SK-N-SH (cell line): ENCODE measurements at regions not wholly inside any gene's neighbourhood (a gene's known extent, or its start where the extent isn't known, plus 50 kb on each side); places are given as distances from the start of the nearest gene placed in this dataset.

Source experiments
- CTCF ChIA-PET: fragments of 300-600, 350-600 bp; formaldehyde crosslinking; extraction: SDS; loops from one replicate; lab custom pipeline; 2021; lab: Yijun Ruan, JAX
- POLR2A ChIA-PET: fragments of 350-600 bp; sonication (Branson Sonifier 250); formaldehyde crosslinking; extraction: SDS; loops from one replicate; lab custom pipeline; 2020; ENCODE audit warnings: antibody characterized with exemption, inconsistent platforms; lab: Yijun Ruan, JAX
- DNase-seq: peaks from one replicate; pipeline ENCODE4 v3.0.0; 2012
- H2AFZ ChIP-seq: fragments of 200-600 bp; sonication (generic); 2 replicates; pipeline ENCODE4 v1.8.1; 2016; ENCODE audit warnings: antibody characterized with exemption, mild to moderate bottlenecking, low read depth
- H3F3A ChIP-seq: fragments of 200-600 bp; sonication (generic); replicated peaks from 2 replicates; pipeline ENCODE3; 2016; ENCODE audit warnings: antibody characterized with exemption, mild to moderate bottlenecking; ENCODE audit not compliant: insufficient read depth
- H3K27ac ChIP-seq, 2 experiments: fragments of 200-500 bp in 1 of 2; fragments of 200-600 bp in 1 of 2; sonication (Bioruptor generic) in 1 of 2; sonication (generic), shearing (Covaris generic) in 1 of 2; 2 replicates each; pipeline versions ENCODE4 v1.5.1 to v1.6.1; 2014 to 2016; ENCODE audit warnings: low read depth in 2 of 2, inconsistent platforms in 1 of 2, low read length in 1 of 2, mild to moderate bottlenecking in 1 of 2, mixed read lengths in 1 of 2
- H3K27me3 ChIP-seq: fragments of 200-600 bp; sonication (generic), shearing (Covaris generic); 2 replicates; pipeline ENCODE4 v1.6.1; 2016; ENCODE audit warnings: mixed run types; ENCODE audit not compliant: insufficient read depth
- H3K36me3 ChIP-seq, 2 experiments: fragments of 200-500 bp in 1 of 2; fragments of 200-600 bp in 1 of 2; sonication (Bioruptor generic) in 1 of 2; sonication (generic) in 1 of 2; replicated peaks in 1 of 2; 2 replicates each; pipeline versions ENCODE3 to v1.5.1; 2014 to 2016; ENCODE audit warnings: low read length in 1 of 2, mild to moderate bottlenecking in 1 of 2; ENCODE audit not compliant: insufficient read depth in 2 of 2, control insufficient read depth in 1 of 2
- H3K4me1 ChIP-seq, 2 experiments: fragments of 200-500 bp in 1 of 2; fragments of 200-600 bp in 1 of 2; sonication (Bioruptor generic) in 1 of 2; sonication (generic), shearing (Covaris generic) in 1 of 2; 2 replicates each; pipeline versions ENCODE4 v1.5.1 to v1.6.1; 2014 to 2016; ENCODE audit warnings: low read depth in 1 of 2, low read length in 1 of 2, mixed run types in 1 of 2; ENCODE audit not compliant: insufficient read depth in 2 of 2, control insufficient read depth in 1 of 2
- H3K4me2 ChIP-seq: fragments of 200-600 bp; sonication (generic), shearing (Covaris generic); 2 replicates; pipeline ENCODE4 v1.6.1; 2017; ENCODE audit warnings: mixed run types
- H3K4me3 ChIP-seq, 2 experiments: fragments of 200-500 bp in 1 of 2; fragments of 200-600 bp in 1 of 2; sonication (Bioruptor generic) in 1 of 2; sonication (generic), shearing (Covaris generic) in 1 of 2; 2 replicates each; pipeline versions ENCODE4 v1.5.1 to v1.8.1; 2014 to 2016; ENCODE audit warnings: low read depth in 2 of 2, inconsistent platforms in 1 of 2, low read length in 1 of 2, mild to moderate bottlenecking in 1 of 2, mixed read lengths in 1 of 2, moderate library complexity in 1 of 2
- H3K79me2 ChIP-seq: fragments of 200-600 bp; sonication (generic); 2 replicates; pipeline ENCODE4 v1.8.1; 2017; ENCODE audit warnings: mild to moderate bottlenecking; ENCODE audit not compliant: insufficient read depth
- H3K9ac ChIP-seq: fragments of 200-600 bp; sonication (generic); 2 replicates; pipeline ENCODE4 v1.6.1; 2017; ENCODE audit warnings: mixed run types
- H3K9me2 ChIP-seq: fragments of 200-600 bp; sonication (generic); 2 replicates; pipeline ENCODE4 v1.6.1; 2017; ENCODE audit warnings: mixed run types
- H3K9me3 ChIP-seq: fragments of 200-600 bp; sonication (generic); 2 replicates; pipeline ENCODE4 v1.6.1; 2017; ENCODE audit warnings: mixed run types, mild to moderate bottlenecking, moderate library complexity
- H4K20me1 ChIP-seq: fragments of 200-600 bp; sonication (generic); 2 replicates; pipeline ENCODE4 v1.6.1; 2017; ENCODE audit warnings: mild to moderate bottlenecking, mixed run types; ENCODE audit not compliant: insufficient read depth
- ELF1 ChIP-seq: IDR thresholded peaks from 2 replicates; pipeline ENCODE4 v1.4.0; 2012
- EZH2phosphoT487 ChIP-seq: fragments of 200-600 bp; sonication (generic); IDR thresholded peaks from 2 replicates; pipeline ENCODE4 v1.6.1; 2017; ENCODE audit warnings: low read depth, mixed run types, mild to moderate bottlenecking, antibody characterized with exemption, moderate library complexity, borderline replicate concordance
- NFIC ChIP-seq: IDR thresholded peaks from 2 replicates; pipeline ENCODE4 v1.4.0; 2012; ENCODE audit warnings: borderline replicate concordance
- POLR2AphosphoS5 ChIP-seq: IDR thresholded peaks from 2 replicates; pipeline ENCODE4 v1.6.1; 2012; ENCODE audit warnings: low read depth, low read length
- RFX5 ChIP-seq: IDR thresholded peaks from 2 replicates; pipeline ENCODE4 v1.6.1; 2012; ENCODE audit warnings: mild to moderate bottlenecking, improper control_type of control experiment, low read length
- RXRA ChIP-seq: IDR thresholded peaks from 2 replicates; pipeline ENCODE4 v1.4.0; 2012; ENCODE audit warnings: low read depth, mild to moderate bottlenecking, borderline replicate concordance
- TEAD4 ChIP-seq: IDR thresholded peaks from 2 replicates; pipeline ENCODE4 v1.4.0; 2012; ENCODE audit warnings: mild to moderate bottlenecking, borderline replicate concordance; ENCODE audit not compliant: insufficient read depth
- ZBTB33 ChIP-seq: IDR thresholded peaks from 2 replicates; pipeline ENCODE4 v1.4.0; 2012; ENCODE audit warnings: low read depth, borderline replicate concordance
- WGBS: methylation state at CpG from one replicate; pipeline ENCODE4 v1.1.6; 2017; ENCODE audit warnings: low lambda C conversion rate; 5-methylcytosine and 5-hydroxymethylcytosine counted together

- ChIA-PET CTCF (no interaction called here), POLR2A (no interaction called here)
- Histone ChIP-seq H3K9me2 (no peaks in the 10 kb centered on the region), H3K27me3 (no peaks in the 10 kb centered on the region)
- TF ChIP-seq EZH2phosphoT487, result no peak
- TF ChIP-seq, all 33 proteins: peak for 0
- Histone ChIP-seq H3K27ac (no peak overlapping the region), H3K9me3 (no peaks in the 10 kb centered on the region), H3F3A (no peaks in the 10 kb centered on the region), H3K4me2 (no peak overlapping the region), H3K36me3 (no peaks in the 10 kb centered on the region), H3K4me1 (no peaks in the 10 kb centered on the region), H3K9ac (no peak overlapping the region), H4K20me1 (no peaks in the 10 kb centered on the region), H3K79me2 (no peaks in the 10 kb centered on the region), H2AFZ (no peak overlapping the region), H3K4me3 (no peak overlapping the region)
- DNase-seq, result no peak
- 21% methylated on average over 3 of the region's 3 CpGs for WGBS
Measured at GRCh38 chr16:20257234-20257633, 70.1 kb downstream of the GP2 start.

- TF ChIP-seq ZBTB33 (no peak), TEAD4 (no peak), POLR2AphosphoS5 (no peak)
- no peaks in the 10 kb centered on the region for H3K36me3 ChIP-seq
- H3K4me3 ChIP-seq, result no peak overlapping the region
- no peaks in the 10 kb centered on the region for H3K79me2 ChIP-seq
- WGBS, result 3% methylated on average over 1 of the region's 1 CpG
- no peak overlapping the region for H2AFZ ChIP-seq
- H3K9ac ChIP-seq, result no peak overlapping the region
- no peaks in the 10 kb centered on the region for H3K9me3 ChIP-seq
- ChIA-PET CTCF (interaction anchor here (1.7 kb wide), 1 partner anchor 347 kb away, joined by 7 read pairs; no protein-coding TSS in a partner anchor), POLR2A (no interaction called here)
- no peaks in the 10 kb centered on the region for H3K27me3 ChIP-seq
- H3K4me1 ChIP-seq, result no peaks in the 10 kb centered on the region
- no peaks in the 10 kb centered on the region for H3F3A ChIP-seq
- H3K9me2 ChIP-seq, result no peaks in the 10 kb centered on the region
- H3K4me2 ChIP-seq, result no peak overlapping the region
- no peak for DNase-seq
- H3K27ac ChIP-seq, result no peak overlapping the region
- no peaks in the 10 kb centered on the region for H4K20me1 ChIP-seq
Measured at GRCh38 chr16:20255002-20255401, 72.3 kb downstream of the GP2 start.

GRCh38 chr16:20253825-20254224, 73.5 kb downstream of the GP2 start:
- WGBS, result 11% methylated on average over 2 of the region's 2 CpGs
- H3K27ac ChIP-seq, result no peak overlapping the region
- no peak overlapping the region for H2AFZ ChIP-seq
- H3K4me3 ChIP-seq, result no peak overlapping the region
- TF ChIP-seq ELF1 (no peak), ZBTB33 (no peak), RFX5 (no peak), RXRA (no peak), NFIC (no peak)
- TF ChIP-seq, all 33 proteins: peak for 0
- Histone ChIP-seq H3K27me3 (no peaks in the 10 kb centered on the region), H4K20me1 (no peaks in the 10 kb centered on the region), H3F3A (no peaks in the 10 kb centered on the region), H3K4me1 (no peaks in the 10 kb centered on the region), H3K36me3 (no peaks in the 10 kb centered on the region), H3K9me3 (no peaks in the 10 kb centered on the region), H3K9ac (no peak overlapping the region), H3K4me2 (no peak overlapping the region), H3K79me2 (no peaks in the 10 kb centered on the region), H3K9me2 (no peaks in the 10 kb centered on the region)
- CTCF ChIA-PET, result no interaction called here
- POLR2A ChIA-PET, result no interaction called here
- DNase-seq, result no peak
